Vagina (tissue), 2 donors: ENCODE measurements at regions not wholly inside any gene's neighbourhood (a gene's known extent, or its start where the extent isn't known, plus 50 kb on each side); places are given as distances from the start of the nearest gene placed in this dataset.

Experiments used
- DNase-seq, 2 donors: peaks; one replicate each; pipeline ENCODE4 v3.0.0-alpha.2; 2017; ENCODE audit errors: extremely low spot score in 2 of 2
- H3K27ac ChIP-seq: fragments of 200-600 bp; sonication (generic); one replicate; pipeline ENCODE4 v1.5.1; 2019
- H3K27me3 ChIP-seq: fragments of 200-600 bp; sonication (generic); one replicate; pipeline ENCODE4 v1.5.1; 2019
- H3K36me3 ChIP-seq, 2 donors: fragments of 200-600 bp; sonication (generic); one replicate each; pipeline ENCODE4 v1.5.1; 2017 to 2019
- H3K4me1 ChIP-seq: fragments of 200-600 bp; sonication (generic); one replicate; pipeline ENCODE4 v1.5.1; 2019
- H3K4me3 ChIP-seq, 2 donors: fragments of 200-600 bp; sonication (generic); 1 replicate in 1 of 2; 2 replicates in 1 of 2; pipeline ENCODE4 v1.5.1; 2016 to 2019
- H3K9me3 ChIP-seq: fragments of 200-600 bp; sonication (generic); one replicate; pipeline ENCODE4 v1.5.1; 2019
- CTCF ChIP-seq, 3 experiments: fragments of 450-650 bp in 2 of 3; fragments of 200-600 bp in 1 of 3; sonication (generic) in 1 of 3; IDR thresholded peaks; one replicate each; pipeline ENCODE4 v1.5.1; 2017 to 2019; ENCODE audit warnings: antibody characterized with exemption in 3 of 3, mild to moderate bottlenecking in 2 of 3, moderate library complexity in 2 of 3
- POLR2A ChIP-seq, 2 donors: fragments of 450-650 bp; IDR thresholded peaks; one replicate each; pipeline ENCODE4 v1.6.1; 2017; ENCODE audit warnings: antibody characterized with exemption in 2 of 2, mild to moderate bottlenecking in 2 of 2, moderate library complexity in 2 of 2
- POLR2AphosphoS5 ChIP-seq, 2 donors: sonication (generic); formaldehyde crosslinking; IDR thresholded peaks; one replicate each; pipeline ENCODE4 v1.9.0; 2017; ENCODE audit warnings: antibody characterized with exemption in 2 of 2, mild to moderate bottlenecking in 2 of 2, low read depth in 1 of 2; ENCODE audit not compliant: insufficient read depth in 1 of 2
- intact Hi-C: fragments of 100-400 bp; cut with DNase I; formaldehyde crosslinking; loops from one replicate; pipeline ENCODE4 v1.15.1; 2023

GRCh38 chr2:51620796-51621195 lies 588.9 kb upstream of the NRXN1 start:
- no peaks in the 10 kb centered on the region for H3K4me1 ChIP-seq
- H3K9me3 ChIP-seq: no peaks in the 10 kb centered on the region
- H3K27ac ChIP-seq: no peak overlapping the region
- H3K36me3 ChIP-seq: no peaks in the 10 kb centered on the region
- H3K27me3 ChIP-seq: no peaks in the 10 kb centered on the region
- DNase-seq: no peak
- TF ChIP-seq CTCF (IDR thresholded peaks at IDR 0.05) (no peak), POLR2AphosphoS5 (IDR thresholded peaks at IDR 0.05; ENCODE audit: insufficient read depth in 1 of 2, low read depth in 1 of 2) (no peak), POLR2A (IDR thresholded peaks at IDR 0.05) (no peak)
- intact Hi-C loops: no loop called here
- H3K4me3 ChIP-seq: no peak overlapping the region

- H3K27ac ChIP-seq: no peak overlapping the region
- no peaks in the 10 kb centered on the region for H3K36me3 ChIP-seq
- no peak for TF ChIP-seq POLR2AphosphoS5 (IDR thresholded peaks at IDR 0.05; ENCODE audit: insufficient read depth in 1 of 2, low read depth in 1 of 2)
- TF ChIP-seq CTCF (IDR thresholded peaks at IDR 0.05): no peak
- TF ChIP-seq POLR2A (IDR thresholded peaks at IDR 0.05): no peak
Measured at GRCh38 chr2:51619961-51620360, 588.0 kb upstream of the NRXN1 start.

GRCh38 chr2:51612387-51612786 lies 580.5 kb upstream of the NRXN1 start:
- TF ChIP-seq CTCF (IDR thresholded peaks at IDR 0.05) (no peak), POLR2AphosphoS5 (IDR thresholded peaks at IDR 0.05; ENCODE audit: insufficient read depth in 1 of 2, low read depth in 1 of 2) (no peak), POLR2A (IDR thresholded peaks at IDR 0.05) (no peak)
- no peaks in the 10 kb centered on the region for H3K9me3 ChIP-seq
- no peak overlapping the region for H3K4me3 ChIP-seq
- no peaks in the 10 kb centered on the region for H3K4me1 ChIP-seq
- intact Hi-C loops: no loop called here
- DNase-seq: no peak
- H3K27me3 ChIP-seq: no peaks in the 10 kb centered on the region
- no peak overlapping the region for H3K27ac ChIP-seq
- H3K36me3 ChIP-seq: no peaks in the 10 kb centered on the region

More at GRCh38 chr2:51619961-51620360, 588.0 kb upstream of the NRXN1 start:
- H3K9me3 ChIP-seq: no peaks in the 10 kb centered on the region
- H3K4me3 ChIP-seq: no peak overlapping the region
- H3K4me1 ChIP-seq: no peaks in the 10 kb centered on the region
- intact Hi-C loops: no loop called here
- DNase-seq: no peak
- no peaks in the 10 kb centered on the region for H3K27me3 ChIP-seq

GRCh38 chr2:51601706-51602105 lies 569.8 kb upstream of the NRXN1 start:
- H3K9me3 ChIP-seq: no peaks in the 10 kb centered on the region
- intact Hi-C loops: no loop called here
- H3K36me3 ChIP-seq: no peaks in the 10 kb centered on the region
- H3K4me1 ChIP-seq: no peaks in the 10 kb centered on the region
- TF ChIP-seq CTCF (IDR thresholded peaks at IDR 0.05): no peak
- no peak for TF ChIP-seq POLR2AphosphoS5 (IDR thresholded peaks at IDR 0.05; ENCODE audit: insufficient read depth in 1 of 2, low read depth in 1 of 2)
- no peak for TF ChIP-seq POLR2A (IDR thresholded peaks at IDR 0.05)
- no peaks in the 10 kb centered on the region for H3K27me3 ChIP-seq
- H3K27ac ChIP-seq: no peak overlapping the region
- no peak overlapping the region for H3K4me3 ChIP-seq
- DNase-seq: no peak

- Histone ChIP-seq H3K27me3 (no peaks in the 10 kb centered on the region), H3K4me3 (no peak overlapping the region), H3K27ac (no peak overlapping the region), H3K9me3 (no peaks in the 10 kb centered on the region), H3K4me1 (no peaks in the 10 kb centered on the region), H3K36me3 (no peaks in the 10 kb centered on the region)
- no peak for TF ChIP-seq POLR2A (IDR thresholded peaks at IDR 0.05)
- TF ChIP-seq CTCF (IDR thresholded peaks at IDR 0.05): no peak
- TF ChIP-seq POLR2AphosphoS5 (IDR thresholded peaks at IDR 0.05; ENCODE audit: insufficient read depth in 1 of 2, low read depth in 1 of 2): no peak
- intact Hi-C loops: no loop called here
- DNase-seq: no peak
Measured at GRCh38 chr2:51597086-51597485, 565.2 kb upstream of the NRXN1 start.
